GM12891 (cell line): ENCODE measurements at regions not wholly inside any gene's neighbourhood (a gene's known extent, or its start where the extent isn't known, plus 50 kb on each side); places are given as distances from the start of the nearest gene placed in this dataset.

Experiments used
- DNase-seq: peaks from one replicate; pipeline ENCODE4 v3.0.0; 2011; ENCODE audit warnings: low spot score; ENCODE audit not compliant: insufficient read length
- FAIRE-seq: peaks from 2 replicates; lab custom pipeline; 2011; peaks lifted over from hg19 to GRCh38; lab: Jason Lieb, UNC
- PAX5 ChIP-seq: IDR thresholded peaks from 2 replicates; pipeline ENCODE4 v1.6.1; 2011; ENCODE audit warnings: low read length, moderate library complexity, mild to moderate bottlenecking; ENCODE audit not compliant: insufficient read depth, severe bottlenecking
- POLR2A ChIP-seq: IDR thresholded peaks from 2 replicates; pipeline ENCODE4 v1.6.1; 2011; ENCODE audit warnings: low read depth, low read length, control low read depth
- POLR2AphosphoS5 ChIP-seq: IDR thresholded peaks from 2 replicates; pipeline ENCODE4 v1.6.1; 2011; ENCODE audit warnings: low read depth, low read length, control low read depth
- POU2F2 ChIP-seq: IDR thresholded peaks from 2 replicates; pipeline ENCODE4 v1.6.1; 2011; ENCODE audit warnings: low read depth, mild to moderate bottlenecking, control low read depth, low read length, moderate library complexity
- SPI1 ChIP-seq: IDR thresholded peaks from 2 replicates; pipeline ENCODE4 v1.6.1; 2011; ENCODE audit warnings: low read depth, low read length, control low read depth
- TAF1 ChIP-seq: IDR thresholded peaks from 2 replicates; pipeline ENCODE4 v1.6.1; 2011; ENCODE audit warnings: low read depth, low read length, control low read depth

GRCh38 chr12:28830491-28830890 lies 318.6 kb upstream of the FAR2 start:
- FAIRE-seq (no peak), DNase-seq (no peak)
- TF ChIP-seq POLR2AphosphoS5: no peak
- TF ChIP-seq POU2F2: no peak
- no peak for TF ChIP-seq PAX5
- no peak for TF ChIP-seq POLR2A
- TF ChIP-seq TAF1: no peak
- TF ChIP-seq SPI1: no peak

GRCh38 chr12:28844718-28845117 lies 304.4 kb upstream of the FAR2 start:
- no peak for DNase-seq
- TF ChIP-seq TAF1: no peak
- TF ChIP-seq POU2F2: no peak
- no peak for TF ChIP-seq POLR2AphosphoS5
- TF ChIP-seq SPI1: no peak
- no peak for TF ChIP-seq PAX5
- TF ChIP-seq POLR2A: no peak
- FAIRE-seq: no peak

GRCh38 chr12:28851781-28852180 lies 297.3 kb upstream of the FAR2 start:
- TF ChIP-seq POLR2AphosphoS5 (no peak), POU2F2 (no peak), TAF1 (no peak), POLR2A (no peak), SPI1 (no peak), PAX5 (no peak)
- DNase-seq (no peak), FAIRE-seq (no peak)

GRCh38 chr12:28855761-28856310 lies 293.2 kb upstream of the FAR2 start:
- DNase-seq (no peak), FAIRE-seq (no peak)
- no peak for TF ChIP-seq POU2F2
- TF ChIP-seq POLR2AphosphoS5: no peak
- TF ChIP-seq PAX5: no peak
- no peak for TF ChIP-seq SPI1

GRCh38 chr12:28857369-28857768 lies 291.7 kb upstream of the FAR2 start:
- TF ChIP-seq TAF1: no peak
- TF ChIP-seq POLR2A: no peak
- TF ChIP-seq POLR2AphosphoS5: no peak
- no peak for TF ChIP-seq PAX5
- no peak for TF ChIP-seq POU2F2
- no peak for TF ChIP-seq SPI1
- DNase-seq (no peak), FAIRE-seq (no peak)

- DNase-seq: no peak
- FAIRE-seq: no peak
- no peak for TF ChIP-seq POU2F2
- TF ChIP-seq PAX5: no peak
- no peak for TF ChIP-seq POLR2AphosphoS5
- TF ChIP-seq POLR2A: no peak
- no peak for TF ChIP-seq SPI1
These were observed 289.5 kb upstream of the FAR2 start for GRCh38 chr12:28859551-28859950.

- no peak for TF ChIP-seq TAF1
- no peak for TF ChIP-seq POU2F2
- FAIRE-seq: no peak
These were observed 283.3 kb upstream of the FAR2 start for GRCh38 chr12:28865776-28866175.

GRCh38 chr12:28866296-28866695 lies 282.8 kb upstream of the FAR2 start:
- DNase-seq: no peak
- TF ChIP-seq SPI1 (no peak), POLR2A (no peak), TAF1 (no peak), PAX5 (no peak), POU2F2 (no peak), POLR2AphosphoS5 (no peak)
- FAIRE-seq: no peak

More at GRCh38 chr12:28865776-28866175, 283.3 kb upstream of the FAR2 start:
- DNase-seq: no peak

GRCh38 chr12:28866715-28867503 lies 282.2 kb upstream of the FAR2 start:
- DNase-seq (no peak), FAIRE-seq (no peak)
- TF ChIP-seq TAF1: no peak
- TF ChIP-seq POU2F2: no peak
- TF ChIP-seq PAX5: no peak
- no peak for TF ChIP-seq POLR2A
- TF ChIP-seq POLR2AphosphoS5: no peak
- no peak for TF ChIP-seq SPI1

- DNase-seq: no peak
- FAIRE-seq: no peak
These were observed 280.7 kb upstream of the FAR2 start for GRCh38 chr12:28868414-28868813.

More at GRCh38 chr12:28868414-28868813, 280.7 kb upstream of the FAR2 start:
- TF ChIP-seq SPI1 (no peak), POLR2A (no peak), POU2F2 (no peak), PAX5 (no peak), POLR2AphosphoS5 (no peak), TAF1 (no peak)
